Osteoblast (primary cell): ENCODE measurements at regions not wholly inside any gene's neighbourhood (a gene's known extent, or its start where the extent isn't known, plus 50 kb on each side); places are given as distances from the start of the nearest gene placed in this dataset.
"Not testable (repeated sequence)": the region's sequence is repeated elsewhere in the genome, so short reads cannot be mapped to it uniquely, and the experiment has no call there.

Source experiments
- DNase-seq: peaks from one replicate; pipeline ENCODE4 v3.0.0; 2011; ENCODE audit warnings: low spot score, mixed read lengths; ENCODE audit not compliant: insufficient read length; ENCODE audit errors: missing footprints
- H2AFZ ChIP-seq: 2 replicates; pipeline ENCODE4 v1.6.0; 2011; ENCODE audit warnings: mild to moderate bottlenecking, low read length
- H3K27ac ChIP-seq: 2 replicates; pipeline ENCODE4 v1.5.1; 2011; ENCODE audit warnings: mild to moderate bottlenecking, low read depth, low read length, moderate library complexity
- H3K27me3 ChIP-seq: 2 replicates; pipeline ENCODE4 v1.6.0; 2012; ENCODE audit warnings: mild to moderate bottlenecking, control low read depth, inconsistent platforms, low read length, moderate library complexity; ENCODE audit not compliant: insufficient read depth
- H3K36me3 ChIP-seq: 2 replicates; pipeline ENCODE4 v1.5.1; 2011; ENCODE audit warnings: mild to moderate bottlenecking, low read length, control low read depth, moderate library complexity; ENCODE audit not compliant: insufficient read depth
- H3K4me1 ChIP-seq: 2 replicates; pipeline ENCODE4 v1.5.1; 2011; ENCODE audit warnings: mild to moderate bottlenecking, low read length, control low read depth, moderate library complexity; ENCODE audit not compliant: insufficient read depth
- H3K4me2 ChIP-seq: 2 replicates; pipeline ENCODE4 v1.6.0; 2011; ENCODE audit warnings: mild to moderate bottlenecking, low read length; ENCODE audit not compliant: insufficient read depth
- H3K4me3 ChIP-seq: fragments of 200-600 bp; sonication (generic); 3 replicates; pipeline ENCODE4 v1.5.1; 2012; ENCODE audit warnings: mild to moderate bottlenecking, low read length, inconsistent platforms; ENCODE audit not compliant: insufficient read depth
- H3K79me2 ChIP-seq: 2 replicates; pipeline ENCODE4 v1.6.0; 2012; ENCODE audit warnings: mild to moderate bottlenecking, low read length, control low read depth, inconsistent platforms; ENCODE audit not compliant: insufficient read depth
- H3K9me3 ChIP-seq: 2 replicates; pipeline ENCODE4 v1.5.1; 2011; ENCODE audit warnings: low read depth, low read length, control low read depth
- H4K20me1 ChIP-seq: 2 replicates; pipeline ENCODE4 v1.6.0; 2012; ENCODE audit warnings: mild to moderate bottlenecking, low read length, control low read depth; ENCODE audit not compliant: insufficient read depth
- CTCF ChIP-seq: IDR thresholded peaks from 2 replicates; pipeline ENCODE4 v1.5.1; 2011; ENCODE audit warnings: mild to moderate bottlenecking, low read depth, low read length, moderate library complexity; ENCODE audit errors: extremely low read depth

GRCh38 chr14:105706701-105707019 is 180.3 kb downstream of the TMEM121 start:
- not testable (repeated sequence) for H3K27ac ChIP-seq, H4K20me1 ChIP-seq, H3K4me1 ChIP-seq, H3K27me3 ChIP-seq, H3K36me3 ChIP-seq, H3K79me2 ChIP-seq, H3K4me2 ChIP-seq, DNase-seq, H3K4me3 ChIP-seq, H2AFZ ChIP-seq, H3K9me3 ChIP-seq

- H3K27me3 ChIP-seq, H3K27ac ChIP-seq, H3K4me1 ChIP-seq, H3K9me3 ChIP-seq, H3K79me2 ChIP-seq, H3K4me2 ChIP-seq, H3K4me3 ChIP-seq, H3K36me3 ChIP-seq, H2AFZ ChIP-seq, H4K20me1 ChIP-seq: not testable (repeated sequence)
- peak; percentile 85 for DNase-seq
Measured at GRCh38 chr14:105707099-105707498, 180.7 kb downstream of the TMEM121 start.

GRCh38 chr14:105707723-105708151 is 181.4 kb downstream of the TMEM121 start:
- H2AFZ ChIP-seq, H3K36me3 ChIP-seq, H4K20me1 ChIP-seq, H3K4me3 ChIP-seq, H3K27me3 ChIP-seq, H3K27ac ChIP-seq, H3K79me2 ChIP-seq, H3K4me1 ChIP-seq, H3K4me2 ChIP-seq, H3K9me3 ChIP-seq: not testable (repeated sequence)
- peak; percentile 71 for DNase-seq

- not testable (repeated sequence) for H3K27ac ChIP-seq, H4K20me1 ChIP-seq, H3K27me3 ChIP-seq, H3K4me2 ChIP-seq, H2AFZ ChIP-seq, H3K79me2 ChIP-seq, H3K9me3 ChIP-seq, H3K4me3 ChIP-seq, H3K36me3 ChIP-seq, H3K4me1 ChIP-seq
- DNase-seq, result peak; percentile 49
Measured at GRCh38 chr14:105708251-105709134, 182.1 kb downstream of the TMEM121 start.

GRCh38 chr14:105709281-105710118 is 183.1 kb downstream of the TMEM121 start:
- H3K27me3 ChIP-seq, result no peaks in the 10 kb centered on the region
- no peaks in the 10 kb centered on the region for H3K36me3 ChIP-seq
- DNase-seq, result peak; percentile 85
- H3K79me2 ChIP-seq, result no peaks in the 10 kb centered on the region
- no peaks in the 10 kb centered on the region for H3K4me1 ChIP-seq
- no peaks in the 10 kb centered on the region for H3K9me3 ChIP-seq
- no peak overlapping the region for H3K4me2 ChIP-seq
- H3K4me3 ChIP-seq, result no peak overlapping the region
- H4K20me1 ChIP-seq, result no peaks in the 10 kb centered on the region
- TF ChIP-seq CTCF, result no peak
- no peak overlapping the region for H2AFZ ChIP-seq
- H3K27ac ChIP-seq, result no peak overlapping the region
